IMR-90 (cell line): ENCODE measurements at regions not wholly inside any gene's neighbourhood (a gene's known extent, or its start where the extent isn't known, plus 50 kb on each side); places are given as distances from the start of the nearest gene placed in this dataset.
A peak's percentile ranks its signal among the peaks of the same experiment; 100 is the strongest.

Experiments used
- ATAC-seq: fragments of 200-7000 bp; cut with Tn5 transposase; 2 replicates; pipeline ENCODE4 v1.9.1; 2020; ENCODE audit warnings: low read depth, mild to moderate bottlenecking, moderate library complexity
- BruUV-seq: library from RNA; stranded (reverse); fragments of 400-500 nt; replicated peaks from 2 replicates; lab custom pipeline; 2021; lab: Mats Ljungman, UMichigan
- CTCF ChIA-PET: fragments of 300-600 bp; formaldehyde crosslinking; extraction: SDS; loops from one replicate; lab custom pipeline; 2021; ENCODE audit warnings: antibody characterized with exemption; lab: Yijun Ruan, JAX
- POLR2A ChIA-PET: fragments of 300-600 bp; sonication (Branson Sonifier 250); formaldehyde crosslinking; loops from one replicate; lab custom pipeline; 2022; ENCODE audit warnings: antibody characterized with exemption; ENCODE audit not compliant: unreplicated experiment; lab: Charles Lee
- DNase-seq: peaks from one replicate; pipeline ENCODE4 v3.0.0; 2013
- H2AFZ ChIP-seq: replicated peaks from 2 replicates; pipeline ENCODE3; 2013; ENCODE audit warnings: low read length, mild to moderate bottlenecking; ENCODE audit not compliant: poor library complexity
- H2AK5ac ChIP-seq: 2 replicates; pipeline ENCODE4 v1.6.1; 2013; ENCODE audit warnings: low read depth, low read length, inconsistent platforms
- H2AK9ac ChIP-seq: replicated peaks from 2 replicates; pipeline ENCODE3; 2013; ENCODE audit warnings: mild to moderate bottlenecking, low read depth, low read length, moderate library complexity; ENCODE audit not compliant: poor library complexity
- H2BK120ac ChIP-seq: 2 replicates; pipeline ENCODE4 v1.6.1; 2013; ENCODE audit warnings: low read depth, low read length, inconsistent platforms
- H2BK15ac ChIP-seq: 3 replicates; pipeline ENCODE4 v1.6.1; 2013; ENCODE audit warnings: low read depth, low read length, inconsistent platforms
- H2BK20ac ChIP-seq: 2 replicates; pipeline ENCODE4 v1.6.1; 2013; ENCODE audit warnings: low read depth, mild to moderate bottlenecking, inconsistent platforms, low read length, moderate library complexity
- H2BK5ac ChIP-seq: 2 replicates; pipeline ENCODE4 v1.6.1; 2013; ENCODE audit warnings: mild to moderate bottlenecking, low read depth, low read length, inconsistent platforms; ENCODE audit not compliant: poor library complexity, severe bottlenecking
- H3K14ac ChIP-seq: replicated peaks from 2 replicates; pipeline ENCODE4 v1.6.1; 2013; ENCODE audit warnings: low read depth, low read length, inconsistent platforms
- H3K18ac ChIP-seq: 2 replicates; pipeline ENCODE4 v1.6.1; 2013; ENCODE audit warnings: low read depth, low read length, control low read depth
- H3K23ac ChIP-seq: 2 replicates; pipeline ENCODE4 v1.6.1; 2013; ENCODE audit warnings: low read depth, low read length, inconsistent platforms
- H3K27ac ChIP-seq: 2 replicates; pipeline ENCODE4 v1.5.1; 2013; ENCODE audit warnings: mild to moderate bottlenecking, control low read depth, low read length; ENCODE audit not compliant: insufficient read depth
- H3K27me3 ChIP-seq: 2 replicates; pipeline ENCODE4 v1.6.1; 2013; ENCODE audit warnings: low read length; ENCODE audit not compliant: control insufficient read depth, insufficient read depth
- H3K36me3 ChIP-seq: 2 replicates; pipeline ENCODE4 v1.6.1; 2013; ENCODE audit warnings: low read length, mixed read lengths; ENCODE audit not compliant: control insufficient read depth, insufficient read depth
- H3K4ac ChIP-seq: 2 replicates; pipeline ENCODE4 v1.6.1; 2013; ENCODE audit warnings: low read depth, low read length, inconsistent platforms
- H3K4me1 ChIP-seq: 2 replicates; pipeline ENCODE4 v1.6.1; 2013; ENCODE audit warnings: low read length, mixed read lengths; ENCODE audit not compliant: control insufficient read depth, insufficient read depth
- H3K4me2 ChIP-seq: 2 replicates; pipeline ENCODE4 v1.6.1; 2013; ENCODE audit warnings: low read depth, mild to moderate bottlenecking, control low read depth, low read length, moderate library complexity
- H3K4me3 ChIP-seq: 2 replicates; pipeline ENCODE4 v1.5.1; 2013; ENCODE audit warnings: low read depth, mild to moderate bottlenecking, control low read depth, low read length, moderate library complexity; ENCODE audit not compliant: insufficient read depth
- H3K56ac ChIP-seq: 2 replicates; pipeline ENCODE4 v1.6.1; 2013; ENCODE audit warnings: low read length, inconsistent platforms; ENCODE audit not compliant: insufficient read depth; ENCODE audit errors: extremely low read depth
- H3K79me1 ChIP-seq, 2 experiments: 2 replicates each; pipeline ENCODE4 v1.6.1; 2013; ENCODE audit warnings: low read length in 2 of 2, inconsistent platforms in 1 of 2, low read depth in 1 of 2
- H3K9ac ChIP-seq: 2 replicates; pipeline ENCODE4 v1.6.1; 2013; ENCODE audit warnings: low read depth, low read length, control low read depth
- H3K9me1 ChIP-seq: 2 replicates; pipeline ENCODE4 v1.6.1; 2013; ENCODE audit warnings: low read length, inconsistent platforms; ENCODE audit not compliant: insufficient read depth
- H3K9me3 ChIP-seq: 2 replicates; pipeline ENCODE4 v1.6.1; 2013; ENCODE audit warnings: low read length; ENCODE audit not compliant: control insufficient read depth, insufficient read depth
- H4K20me1 ChIP-seq: 2 replicates; pipeline ENCODE4 v1.6.1; 2013; ENCODE audit warnings: low read length, inconsistent platforms; ENCODE audit not compliant: insufficient read depth
- H4K5ac ChIP-seq: 2 replicates; pipeline ENCODE4 v1.6.1; 2013; ENCODE audit warnings: mild to moderate bottlenecking, low read depth, low read length, control low read depth
- H4K8ac ChIP-seq, 2 experiments: 2 replicates each; pipeline ENCODE4 v1.6.1; 2013; ENCODE audit warnings: low read depth in 2 of 2, low read length in 2 of 2, control low read depth in 1 of 2, inconsistent platforms in 1 of 2
- H4K91ac ChIP-seq: 2 replicates; pipeline ENCODE4 v1.6.1; 2013; ENCODE audit warnings: low read depth, low read length, inconsistent platforms; ENCODE audit not compliant: insufficient read depth
- BHLHE40 ChIP-seq: fragments of 150-350 bp; IDR thresholded peaks from 2 replicates; pipeline ENCODE4 v1.6.1; 2016; ENCODE audit warnings: mild to moderate bottlenecking, low read depth, low read length
- CHD1 ChIP-seq: IDR thresholded peaks from 2 replicates; pipeline ENCODE4 v1.6.1; 2012; ENCODE audit warnings: low read depth, low read length, improper control_type of control experiment
- FOS ChIP-seq: fragments of 150-350 bp; IDR thresholded peaks from 2 replicates; pipeline ENCODE4 v1.6.1; 2016; ENCODE audit warnings: low read depth, low read length
- MAFK ChIP-seq: IDR thresholded peaks from 2 replicates; pipeline ENCODE4 v1.6.1; 2012; ENCODE audit warnings: low read depth, low read length, improper control_type of control experiment
- MAZ ChIP-seq: IDR thresholded peaks from 2 replicates; pipeline ENCODE4 v1.6.1; 2012; ENCODE audit warnings: low read depth, mild to moderate bottlenecking, low read length, improper control_type of control experiment, moderate library complexity, borderline replicate concordance
- NFE2L2 ChIP-seq: fragments of 150-350 bp; IDR thresholded peaks from 2 replicates; pipeline ENCODE4 v1.6.1; 2016; ENCODE audit warnings: low read depth, mild to moderate bottlenecking, low read length
- POLR2A ChIP-seq: IDR thresholded peaks from 2 replicates; pipeline ENCODE4 v1.6.1; 2012; ENCODE audit warnings: mild to moderate bottlenecking, low read depth, low read length
- RAD21 ChIP-seq: IDR thresholded peaks from 2 replicates; pipeline ENCODE4 v1.6.1; 2012; ENCODE audit warnings: low read length, improper control_type of control experiment
- RCOR1 ChIP-seq: IDR thresholded peaks from 2 replicates; pipeline ENCODE4 v1.6.1; 2012; ENCODE audit warnings: mild to moderate bottlenecking, low read length, improper control_type of control experiment; ENCODE audit not compliant: insufficient replicate concordance
- RFX5 ChIP-seq: IDR thresholded peaks from 2 replicates; pipeline ENCODE4 v1.8.0; 2012; ENCODE audit warnings: low read depth, mild to moderate bottlenecking, low read length, moderate library complexity
- SMC3 ChIP-seq: fragments of 150-350 bp; IDR thresholded peaks from 2 replicates; pipeline ENCODE4 v1.6.1; 2016; ENCODE audit warnings: low read depth, mild to moderate bottlenecking, antibody characterized with exemption, low read length, moderate library complexity
- WGBS, 2 experiments: methylation state at CpG; one replicate each; pipeline versions ENCODE4 v1.1.5 to v1.1.7; 2013; ENCODE audit warnings: missing lambda C conversion rate in 2 of 2; ENCODE audit not compliant: insufficient read length in 1 of 2; ENCODE audit errors: extremely low coverage in 2 of 2; 5-methylcytosine and 5-hydroxymethylcytosine counted together
- dilution Hi-C: fragments of 300-500 bp; cut with HindIII; formaldehyde crosslinking; loops from one replicate; pipeline ENCODE4 v1.14.3; 2018; ENCODE audit warnings: low sequenced_read_pairs; ENCODE audit not compliant: unreplicated experiment
- in situ Hi-C: fragments of 300-500 bp; cut with MboI; formaldehyde crosslinking; loops from 3 replicates; pipeline ENCODE4 v1.14.3; 2019; ENCODE audit warnings: low sequenced_read_pairs, inconsistent platforms, mixed read lengths
- intact Hi-C: fragments of 100-400 bp; cut with micrococcal nuclease; formaldehyde crosslinking; loops from 2 replicates; pipeline ENCODE4 v1.10.0; 2022
- TF ChIP-seq, protein P1 (sequence below): conservative IDR thresholded peaks from 2 replicates; pipeline ENCODE4 v1.5.1; 2012; ENCODE audit warnings: mild to moderate bottlenecking, low read depth, low read length, improper control_type of control experiment

DNA sequence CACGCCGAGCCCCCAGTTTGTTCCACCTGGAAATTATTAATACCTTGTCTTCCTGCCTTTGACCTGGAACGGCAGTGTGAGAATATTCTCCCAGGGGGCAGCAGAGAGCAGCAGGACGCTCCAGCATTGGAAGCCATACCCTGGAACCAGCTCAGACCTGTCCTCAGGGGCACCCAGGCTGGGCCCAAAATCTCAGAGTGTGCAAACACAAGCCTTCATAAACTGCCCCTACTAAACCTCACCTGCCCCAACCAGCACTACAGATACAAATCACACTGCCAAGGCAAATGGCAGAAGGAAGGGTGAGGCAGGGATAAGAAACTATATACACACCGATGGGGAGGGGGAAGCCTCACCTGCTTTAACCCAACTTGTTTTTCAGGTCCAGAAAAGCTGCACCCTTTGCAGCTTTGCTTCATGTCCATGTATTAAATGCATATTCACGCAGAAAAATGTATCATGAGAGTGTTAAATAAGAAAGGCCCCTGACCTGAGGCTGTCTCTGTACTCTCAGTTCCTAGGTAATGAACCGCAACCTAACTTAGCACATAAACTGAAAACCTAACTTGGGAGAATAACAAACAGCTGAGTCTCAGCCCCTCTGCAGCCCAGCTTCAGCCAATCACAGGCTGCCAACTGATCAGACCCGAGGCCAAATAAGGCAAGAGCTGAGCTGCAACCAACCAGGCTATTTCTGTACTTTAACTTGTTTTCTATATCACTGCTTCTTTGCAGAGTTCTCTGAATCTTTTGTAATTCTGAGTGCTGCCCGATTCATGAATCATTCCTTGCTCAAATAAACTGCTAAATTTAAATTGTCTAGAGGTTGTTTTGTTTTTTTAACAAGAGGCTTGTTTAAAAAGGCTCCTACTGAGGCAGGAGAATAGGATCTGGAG lies 130.1 kb downstream of the SPTSSA start:
- Histone ChIP-seq H3K4ac (peak overlapping the region; percentile 53), H4K5ac (peak overlapping the region; percentile 61; the same call in 1 of the 2 replicates), H3K36me3 (no peaks in the 10 kb centered on the region), H3K9me1 (peaks cover 4% of the 10 kb centered on the region; the same call in 1 of the 2 replicates), H3K23ac (no peak overlapping the region), H4K8ac (peak overlapping the region; percentile 36 to 64; a peak in 3 of 4 replicates), H2BK120ac (peak overlapping the region; percentile 26; the same call in 1 of the 2 replicates), H3K9ac (no peak overlapping the region), H3K9me3 (no peaks in the 10 kb centered on the region), H3K27me3 (no peaks in the 10 kb centered on the region), H2BK20ac (no peak overlapping the region), H3K4me2 (no peak overlapping the region; the same call in 1 of the 2 replicates), H3K4me3 (no peak overlapping the region), H3K4me1 (peaks cover 3% of the 10 kb centered on the region; the same call in 1 of the 2 replicates), H3K56ac (no peak overlapping the region), H3K79me1 (no peaks in the 10 kb centered on the region), H3K14ac (peak overlapping the region; percentile 51; the same call in 1 of the 2 replicates), H2AK5ac (peak overlapping the region; percentile 36; the same call in 1 of the 2 replicates), H4K91ac (peak overlapping the region; percentile 27; the same call in 1 of the 2 replicates), H2AK9ac (no peak overlapping the region), H3K18ac (peak overlapping the region; percentile 85; the same call in 1 of the 2 replicates), H2BK15ac (peak overlapping the region; percentile 23; the same call in 1 of the 3 replicates), H2BK5ac (peak overlapping the region; percentile 64), H3K27ac (no peak overlapping the region), H2AFZ (peak overlapping the region; percentile 70), H4K20me1 (no peaks in the 10 kb centered on the region)
- CTCF ChIA-PET: interaction anchor here (0.6 to 1.2 kb wide), 4 partner anchors 9 to 46 kb away, joined by 3 to 4 read pairs (median 3); no protein-coding TSS in a partner anchor
- dilution Hi-C loops: no loop called here
- BruUV-seq: no TSS peak
- ATAC-seq: peak; percentile 77
- POLR2A ChIA-PET: no interaction called here
- WGBS, 2 experiments: 17% methylated on average over 1 of the region's 9 CpGs; no CpG with 5 or more reads in 1 of the 2 experiments
- DNase-seq: peak; percentile 62
- intact Hi-C loops: loop anchor here (1.0 to 2.0 kb wide), 2 partner anchors 129 to 166 kb away; no protein-coding TSS in a partner anchor
- peak; percentile 65 for TF ChIP-seq RAD21
- TF ChIP-seq POLR2A: no peak
- TF ChIP-seq BHLHE40: no peak
- TF ChIP-seq RFX5: no peak
- no peak for TF ChIP-seq MAFK
- no peak for TF ChIP-seq NFE2L2
- no peak for TF ChIP-seq MAZ
- no peak for TF ChIP-seq CHD1
- TF ChIP-seq, protein P1, sequence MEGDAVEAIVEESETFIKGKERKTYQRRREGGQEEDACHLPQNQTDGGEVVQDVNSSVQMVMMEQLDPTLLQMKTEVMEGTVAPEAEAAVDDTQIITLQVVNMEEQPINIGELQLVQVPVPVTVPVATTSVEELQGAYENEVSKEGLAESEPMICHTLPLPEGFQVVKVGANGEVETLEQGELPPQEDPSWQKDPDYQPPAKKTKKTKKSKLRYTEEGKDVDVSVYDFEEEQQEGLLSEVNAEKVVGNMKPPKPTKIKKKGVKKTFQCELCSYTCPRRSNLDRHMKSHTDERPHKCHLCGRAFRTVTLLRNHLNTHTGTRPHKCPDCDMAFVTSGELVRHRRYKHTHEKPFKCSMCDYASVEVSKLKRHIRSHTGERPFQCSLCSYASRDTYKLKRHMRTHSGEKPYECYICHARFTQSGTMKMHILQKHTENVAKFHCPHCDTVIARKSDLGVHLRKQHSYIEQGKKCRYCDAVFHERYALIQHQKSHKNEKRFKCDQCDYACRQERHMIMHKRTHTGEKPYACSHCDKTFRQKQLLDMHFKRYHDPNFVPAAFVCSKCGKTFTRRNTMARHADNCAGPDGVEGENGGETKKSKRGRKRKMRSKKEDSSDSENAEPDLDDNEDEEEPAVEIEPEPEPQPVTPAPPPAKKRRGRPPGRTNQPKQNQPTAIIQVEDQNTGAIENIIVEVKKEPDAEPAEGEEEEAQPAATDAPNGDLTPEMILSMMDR: peak; percentile 61
- TF ChIP-seq FOS: no peak
- TF ChIP-seq SMC3: peak; percentile 51
- TF ChIP-seq RCOR1: no peak
- in situ Hi-C loops: no loop called here
